ENCODE measurements at regions not wholly inside any gene's neighbourhood (a gene's known extent, or its start where the extent isn't known, plus 50 kb on each side); places are given as distances from the start of the nearest gene placed in this dataset.

- ATAC-seq, result no peak
- Histone ChIP-seq H3K9me3 (peaks cover 13% of the 10 kb centered on the region), H3K27me3 (ENCODE audit: low read depth) (no peaks in the 10 kb centered on the region), H3K36me3 (no peaks in the 10 kb centered on the region), H3K27ac (no peak overlapping the region), H3K4me3 (no peak overlapping the region), H3K4me1 (no peaks in the 10 kb centered on the region)
- TF ChIP-seq CTCF (IDR thresholded peaks at IDR 0.05), result no peak
- intact Hi-C loops (cut with DNase I), result no loop called here
- no peak for DNase-seq
Measured at GRCh38 chr14:53285821-53286220, 132.7 kb upstream of the DDHD1 start.

DNA sequence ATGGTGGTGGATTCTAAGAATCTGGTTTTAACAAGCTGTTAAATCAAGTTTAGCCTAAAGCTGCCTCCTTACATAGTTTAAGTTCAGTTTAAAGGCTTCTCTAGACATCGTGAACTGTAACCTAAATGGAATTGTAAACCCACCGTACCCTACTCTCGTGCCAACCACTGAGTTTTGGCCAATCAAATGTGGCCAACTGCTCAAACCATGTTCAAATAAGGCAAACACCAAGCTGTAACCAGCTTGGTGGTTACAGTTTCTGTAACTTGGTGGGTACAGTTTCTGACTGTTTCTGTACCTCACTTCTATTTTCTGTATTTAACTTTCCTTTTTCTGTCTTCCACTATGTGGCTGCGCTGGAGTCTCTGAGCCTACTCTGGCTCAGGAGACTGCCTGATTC lies 131.9 kb upstream of the DDHD1 start:
- Histone ChIP-seq H3K27me3 (ENCODE audit: low read depth) (no peaks in the 10 kb centered on the region), H3K4me1 (no peaks in the 10 kb centered on the region), H3K4me3 (no peak overlapping the region), H3K9me3 (peaks cover 14% of the 10 kb centered on the region), H3K36me3 (no peaks in the 10 kb centered on the region), H3K27ac (no peak overlapping the region)
- no peak for DNase-seq
- intact Hi-C loops (cut with DNase I), result no loop called here
- ATAC-seq, result no peak
- TF ChIP-seq CTCF (IDR thresholded peaks at IDR 0.05), result no peak

- TF ChIP-seq CTCF (IDR thresholded peaks at IDR 0.05), result no peak
- no peaks in the 10 kb centered on the region for H3K27me3 ChIP-seq (ENCODE audit: low read depth)
- H3K4me3 ChIP-seq, result no peak overlapping the region
- ATAC-seq (no peak), DNase-seq (no peak)
- peaks cover 9% of the 10 kb centered on the region for H3K9me3 ChIP-seq
- intact Hi-C loops (cut with DNase I), result no loop called here
- H3K36me3 ChIP-seq, result no peaks in the 10 kb centered on the region
- H3K4me1 ChIP-seq, result no peaks in the 10 kb centered on the region
- no peak overlapping the region for H3K27ac ChIP-seq
Measured at GRCh38 chr14:53278602-53279506, 125.7 kb upstream of the DDHD1 start.

GRCh38 chr14:53273671-53274072 lies 120.5 kb upstream of the DDHD1 start:
- H3K27me3 ChIP-seq (ENCODE audit: low read depth), result no peaks in the 10 kb centered on the region
- no peaks in the 10 kb centered on the region for H3K9me3 ChIP-seq
- no peak for ATAC-seq
- no peak overlapping the region for H3K27ac ChIP-seq
- no peaks in the 10 kb centered on the region for H3K4me1 ChIP-seq
- intact Hi-C loops (cut with DNase I), result no loop called here
- H3K4me3 ChIP-seq, result no peak overlapping the region
- no peak for TF ChIP-seq CTCF (IDR thresholded peaks at IDR 0.05)
- DNase-seq, result no peak
- no peaks in the 10 kb centered on the region for H3K36me3 ChIP-seq

DNA sequence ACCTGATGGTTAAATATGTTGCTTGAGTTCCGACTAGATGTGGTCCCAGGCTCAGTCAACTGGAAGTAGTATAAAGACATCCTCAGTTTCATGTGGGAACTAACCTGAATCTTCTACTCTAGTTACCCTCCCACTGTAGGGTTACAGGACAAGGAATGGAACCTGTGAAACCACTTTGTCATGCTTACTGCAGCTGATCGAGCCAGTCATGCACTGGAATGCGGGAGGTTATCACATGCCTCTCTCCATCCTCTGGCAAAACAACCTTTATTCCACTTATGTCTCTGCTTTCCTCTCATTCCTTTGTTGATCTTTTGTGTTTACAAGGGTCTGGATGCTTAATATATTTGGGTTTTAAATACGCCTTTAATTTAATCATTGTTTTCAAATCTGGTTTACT lies 111.9 kb upstream of the DDHD1 start:
- no peak for ATAC-seq
- Histone ChIP-seq H3K27ac (no peak overlapping the region), H3K9me3 (no peaks in the 10 kb centered on the region), H3K4me1 (no peaks in the 10 kb centered on the region), H3K36me3 (no peaks in the 10 kb centered on the region), H3K27me3 (ENCODE audit: low read depth) (no peaks in the 10 kb centered on the region), H3K4me3 (no peak overlapping the region)
- intact Hi-C loops (cut with DNase I), result no loop called here
- TF ChIP-seq CTCF (IDR thresholded peaks at IDR 0.05), result no peak
- DNase-seq, result no peak
